KMS-11 (cell line): ENCODE measurements at regions not wholly inside any gene's neighbourhood (a gene's known extent, or its start where the extent isn't known, plus 50 kb on each side); places are given as distances from the start of the nearest gene placed in this dataset.

Source experiments
- H2AFZ ChIP-seq: fragments of 200-600 bp; sonication (generic); 2 replicates; pipeline ENCODE4 v1.6.1; 2016; ENCODE audit warnings: antibody characterized with exemption, mixed run types, low read depth
- H3K27ac ChIP-seq: fragments of 200-600 bp; sonication (generic); 2 replicates; pipeline ENCODE4 v1.6.1; 2016; ENCODE audit warnings: mild to moderate bottlenecking, mixed run types
- H3K27me3 ChIP-seq: fragments of 200-600 bp; sonication (generic); 2 replicates; pipeline ENCODE4 v1.6.1; 2017; ENCODE audit warnings: mild to moderate bottlenecking, low read depth, mixed run types, moderate library complexity; ENCODE audit not compliant: insufficient read depth
- H3K36me3 ChIP-seq: fragments of 200-600 bp; sonication (generic); 2 replicates; pipeline ENCODE4 v1.6.1; 2017; ENCODE audit warnings: mild to moderate bottlenecking, mixed run types; ENCODE audit not compliant: insufficient read depth
- H3K4me1 ChIP-seq: fragments of 200-600 bp; sonication (generic); 2 replicates; pipeline ENCODE4 v1.6.1; 2016; ENCODE audit warnings: mild to moderate bottlenecking, low read depth, mixed run types; ENCODE audit not compliant: poor library complexity, severe bottlenecking
- H3K4me2 ChIP-seq: fragments of 200-600 bp; sonication (generic); 2 replicates; pipeline ENCODE4 v1.7.0; 2016; ENCODE audit warnings: mild to moderate bottlenecking, mixed run types
- H3K4me3 ChIP-seq: fragments of 200-600 bp; sonication (generic); IDR thresholded peaks from 2 replicates; pipeline ENCODE4 v1.6.1; 2017; ENCODE audit warnings: low read depth, low read length, mixed read lengths; ENCODE audit not compliant: insufficient read depth
- H3K79me2 ChIP-seq: fragments of 200-600 bp; sonication (generic); 2 replicates; pipeline ENCODE4 v1.6.1; 2016; ENCODE audit warnings: low read depth, mixed run types; ENCODE audit not compliant: insufficient read depth
- H3K9ac ChIP-seq: fragments of 200-600 bp; sonication (generic); 2 replicates; pipeline ENCODE4 v1.6.1; 2016; ENCODE audit warnings: mild to moderate bottlenecking, mixed run types
- H4K20me1 ChIP-seq: fragments of 200-600 bp; sonication (generic); 2 replicates; pipeline ENCODE4 v1.6.1; 2016; ENCODE audit warnings: mild to moderate bottlenecking, mixed run types; ENCODE audit not compliant: insufficient read depth
- CTCF ChIP-seq: fragments of 200-600 bp; sonication (generic); conservative IDR thresholded peaks from 2 replicates; pipeline ENCODE4 v1.6.1; 2017; ENCODE audit warnings: low read depth, mild to moderate bottlenecking, antibody characterized with exemption, low read length, moderate library complexity, mixed read lengths

- H3K36me3 ChIP-seq, result no peaks in the 10 kb centered on the region
- no peak overlapping the region for H2AFZ ChIP-seq
- no peaks in the 10 kb centered on the region for H4K20me1 ChIP-seq
- peaks cover 50% of the 10 kb centered on the region; the same call in 1 of the 2 replicates for H3K27me3 ChIP-seq
- TF ChIP-seq CTCF, result no peak
- no peak overlapping the region for H3K27ac ChIP-seq
- no peak overlapping the region for H3K4me3 ChIP-seq
- no peak overlapping the region for H3K9ac ChIP-seq
- no peaks in the 10 kb centered on the region for H3K79me2 ChIP-seq
- no peak overlapping the region for H3K4me2 ChIP-seq
- no peaks in the 10 kb centered on the region for H3K4me1 ChIP-seq
Observed at GRCh38 chr10:133026726-133027395, 60.9 kb upstream of the ADGRA1 start.

GRCh38 chr10:133026171-133026570 lies 61.6 kb upstream of the ADGRA1 start:
- H3K27me3 ChIP-seq, result peaks cover 47% of the 10 kb centered on the region; the same call in 1 of the 2 replicates
- no peaks in the 10 kb centered on the region for H3K79me2 ChIP-seq
- H4K20me1 ChIP-seq, result no peaks in the 10 kb centered on the region
- H3K9ac ChIP-seq, result no peak overlapping the region
- no peak overlapping the region for H3K4me3 ChIP-seq
- no peaks in the 10 kb centered on the region for H3K4me1 ChIP-seq
- no peak overlapping the region for H2AFZ ChIP-seq
- no peaks in the 10 kb centered on the region for H3K36me3 ChIP-seq
- no peak overlapping the region for H3K27ac ChIP-seq
- no peak overlapping the region for H3K4me2 ChIP-seq
- TF ChIP-seq CTCF, result no peak

DNA sequence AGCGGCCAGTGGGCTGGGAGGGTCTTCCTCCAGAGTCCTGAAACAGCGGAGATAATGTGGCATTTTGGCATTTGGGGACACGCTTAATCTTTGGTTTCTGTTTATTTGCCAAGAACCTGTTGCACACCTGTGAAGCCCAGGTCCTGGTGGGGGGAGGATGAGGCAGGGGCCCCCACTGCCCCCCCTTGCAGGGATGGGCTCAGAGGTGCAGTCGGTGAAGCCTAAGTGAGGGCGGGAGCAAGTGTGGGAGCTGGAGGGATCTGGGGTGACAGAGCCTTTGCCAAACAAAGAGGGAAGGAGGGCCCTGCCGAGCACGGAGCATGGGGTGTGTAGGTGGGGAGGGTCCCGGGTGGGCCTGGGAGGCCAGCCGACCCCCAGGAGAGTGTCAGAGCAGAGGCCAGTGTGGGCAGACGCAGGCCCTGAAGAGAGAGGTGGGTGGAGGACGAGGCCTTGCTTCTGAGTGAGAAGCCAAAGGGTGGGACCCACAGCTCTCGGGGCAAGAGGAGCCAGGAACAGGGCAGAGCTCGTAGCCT lies 62.1 kb upstream of the ADGRA1 start:
- Histone ChIP-seq H2AFZ (no peak overlapping the region), H3K4me3 (no peak overlapping the region), H3K9ac (no peak overlapping the region), H4K20me1 (no peaks in the 10 kb centered on the region), H3K79me2 (no peaks in the 10 kb centered on the region), H3K4me2 (no peak overlapping the region), H3K27me3 (peaks cover 43% of the 10 kb centered on the region; the same call in 1 of the 2 replicates), H3K36me3 (no peaks in the 10 kb centered on the region), H3K4me1 (no peaks in the 10 kb centered on the region), H3K27ac (no peak overlapping the region)
- no peak for TF ChIP-seq CTCF

- Histone ChIP-seq H2AFZ (no peak overlapping the region), H3K36me3 (no peaks in the 10 kb centered on the region), H3K79me2 (no peaks in the 10 kb centered on the region), H4K20me1 (no peaks in the 10 kb centered on the region), H3K4me1 (no peaks in the 10 kb centered on the region), H3K4me3 (no peak overlapping the region), H3K4me2 (no peak overlapping the region), H3K9ac (no peak overlapping the region), H3K27ac (no peak overlapping the region), H3K27me3 (peaks cover 41% of the 10 kb centered on the region; the same call in 1 of the 2 replicates)
- no peak for TF ChIP-seq CTCF
Observed at GRCh38 chr10:133024704-133025557, 62.8 kb upstream of the ADGRA1 start.
